T-helper 2 cell treated with Interferon-gamma antibody and Interleukin-4, amounts not matched to agents 100 ng/mL and 5 ng/mL, for 36 hours (primary cell): ENCODE measurements at regions not wholly inside any gene's neighbourhood (a gene's known extent, or its start where the extent isn't known, plus 50 kb on each side); places are given as distances from the start of the nearest gene placed in this dataset.

Experiments used
- intact Hi-C: fragments of 100-400 bp; cut with micrococcal nuclease; formaldehyde crosslinking; loops from one replicate; pipeline ENCODE4 v1.15.1; 2023

DNA sequence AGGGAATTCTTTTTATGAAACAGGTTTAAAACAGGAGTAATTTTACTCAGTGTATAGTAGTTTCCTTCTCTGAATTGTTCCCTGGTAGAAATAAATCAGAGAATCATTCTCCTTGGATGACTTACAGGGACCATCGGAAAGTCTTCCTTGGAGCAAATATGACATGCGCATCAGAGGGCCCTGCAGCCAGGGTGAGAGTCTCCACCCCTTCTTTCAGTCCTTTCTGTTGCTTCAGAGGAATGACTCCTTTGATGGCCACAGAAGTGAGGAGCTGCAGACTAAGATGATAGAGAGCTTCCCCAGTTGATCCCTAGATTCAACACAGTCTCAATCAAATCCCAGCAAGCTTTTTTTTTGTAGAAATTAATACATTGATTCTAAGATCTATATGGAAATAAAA is 294.8 kb upstream of the UMPS start:
- intact Hi-C loops, result no loop called here

DNA sequence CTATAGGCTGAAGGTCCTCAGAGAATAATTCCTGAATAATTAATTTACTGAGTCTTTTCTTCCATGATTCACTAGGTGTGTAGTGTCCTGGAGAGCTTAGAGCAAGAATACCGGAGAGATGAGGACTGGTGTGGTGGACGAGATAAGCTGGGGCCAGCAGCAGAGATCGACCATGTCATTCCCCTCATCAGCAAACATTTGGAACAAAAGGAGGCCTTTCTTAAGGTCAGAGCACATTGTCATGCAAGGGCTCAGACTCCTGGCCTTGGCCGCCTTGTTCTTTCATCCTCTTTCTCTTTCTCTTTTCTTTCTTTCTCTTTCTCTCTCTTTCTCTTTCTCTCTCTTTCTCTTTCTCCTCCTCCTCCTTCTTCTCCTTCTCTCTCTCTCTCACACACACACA is 291.4 kb upstream of the UMPS start:
- intact Hi-C loops, result no loop called here

DNA sequence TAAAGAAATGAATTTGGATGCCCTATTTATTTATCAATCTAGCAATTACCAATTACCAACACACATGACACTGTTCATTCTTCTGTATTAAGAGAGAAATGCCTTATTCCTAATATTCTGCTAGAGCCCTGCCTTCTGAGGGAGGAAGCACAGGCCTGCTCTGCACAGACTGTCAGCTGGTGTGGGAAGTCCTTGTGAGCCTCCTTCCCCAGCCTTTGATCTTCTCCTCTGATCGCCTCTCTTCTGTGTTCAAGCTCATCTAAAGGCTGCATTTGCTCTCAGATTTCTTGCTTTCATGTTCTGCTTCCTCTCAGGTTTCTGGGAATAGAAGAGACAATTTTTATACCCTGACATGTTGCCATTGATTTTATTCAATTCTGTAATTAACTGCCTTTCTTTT is 290.6 kb upstream of the UMPS start:
- intact Hi-C loops, result no loop called here

DNA sequence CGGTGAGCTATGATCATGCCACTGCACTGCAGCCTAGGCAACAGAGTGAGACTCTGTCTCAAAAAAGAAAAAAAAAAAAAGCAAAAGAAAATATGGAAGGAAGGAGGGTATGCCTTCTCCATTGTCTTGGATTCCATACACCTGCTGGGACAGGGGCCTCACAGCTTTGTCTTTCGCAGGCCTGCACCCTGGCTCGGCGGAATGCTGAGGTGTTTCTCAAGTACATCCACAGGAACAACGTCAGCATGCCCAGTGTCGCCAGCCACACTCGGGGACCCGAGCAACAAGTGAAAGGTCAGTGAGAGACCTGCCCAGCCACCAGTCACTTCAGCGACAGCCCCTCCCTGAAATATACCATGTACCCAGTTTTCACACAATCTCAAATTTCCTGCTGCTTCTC is 288.5 kb upstream of the UMPS start:
- intact Hi-C loops, result no loop called here

DNA sequence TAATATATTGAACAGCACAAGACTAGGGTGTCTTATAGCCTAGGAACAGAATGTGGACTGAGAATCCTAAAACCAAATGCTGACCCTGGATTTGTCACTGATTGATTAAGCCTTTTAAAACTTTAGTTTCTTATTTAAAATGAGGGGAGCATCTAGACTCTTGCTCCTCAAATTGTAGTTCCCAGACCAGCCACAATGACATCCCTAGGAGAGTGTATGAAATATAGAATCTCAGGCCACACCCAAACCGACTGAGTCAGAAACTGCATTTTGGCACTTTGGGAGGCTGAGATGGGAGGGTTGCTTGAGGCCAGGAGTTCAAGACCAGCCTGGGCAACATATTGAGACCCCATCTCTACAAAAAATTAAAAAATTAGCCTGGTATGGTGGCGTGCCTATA is 287.8 kb upstream of the UMPS start:
- intact Hi-C loops, result no loop called here

DNA sequence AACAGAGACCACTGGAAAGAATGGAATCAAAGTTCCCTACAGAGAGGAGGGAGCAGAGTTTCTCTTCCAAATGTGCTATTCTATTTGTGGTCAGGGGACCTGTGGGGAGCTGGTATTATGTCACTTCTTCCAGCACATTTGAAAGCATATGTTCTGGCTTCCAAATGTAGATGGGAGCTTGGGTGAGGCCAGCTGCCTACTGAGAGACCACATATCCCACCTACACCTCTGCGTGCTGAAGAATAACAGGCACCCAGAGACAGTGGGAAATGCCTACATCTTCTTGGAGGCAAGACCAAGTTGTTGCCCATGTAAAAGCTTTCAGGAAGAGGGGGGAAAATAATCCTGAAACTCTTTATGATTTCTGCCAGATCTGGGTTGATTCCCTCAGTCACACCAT is 286.8 kb upstream of the UMPS start:
- intact Hi-C loops, result no loop called here

DNA sequence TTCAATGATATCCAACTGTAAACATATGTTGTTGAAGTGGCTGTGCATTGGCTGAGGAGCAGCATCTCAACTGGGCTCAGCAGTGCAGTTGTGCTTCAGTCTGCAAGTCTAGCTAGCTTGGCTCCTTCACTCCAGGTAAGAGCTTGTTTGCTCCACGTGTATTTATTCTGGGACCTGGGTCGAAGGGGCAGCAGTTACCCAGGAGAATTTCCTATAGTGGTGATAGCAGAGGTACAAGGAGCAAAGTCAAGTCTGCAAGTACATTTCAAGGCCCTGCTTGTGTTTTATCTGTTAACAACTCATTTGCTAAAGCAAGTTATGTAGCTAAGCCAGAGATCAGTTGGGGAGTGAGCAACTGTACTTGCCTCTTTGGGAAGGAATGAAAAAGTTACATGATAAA is 286.2 kb upstream of the UMPS start:
- intact Hi-C loops, result no loop called here

DNA sequence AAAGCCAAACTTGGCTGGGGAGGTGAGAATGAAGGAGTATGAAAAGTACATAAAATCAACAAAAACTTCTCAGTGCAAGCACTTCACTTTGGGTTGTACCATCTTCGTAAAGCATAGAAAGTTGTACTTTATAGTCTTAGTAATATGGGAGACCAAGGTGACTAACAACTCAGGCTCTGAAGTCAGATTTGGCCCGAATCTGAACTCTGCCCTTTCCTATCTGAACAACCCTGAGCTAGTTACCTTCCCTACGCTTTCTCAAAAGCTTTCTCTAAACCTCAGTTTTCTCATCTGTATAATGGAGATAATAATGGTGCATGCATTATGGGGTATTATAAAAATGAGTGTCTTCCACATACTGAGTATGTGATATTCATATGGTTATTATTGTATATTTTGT is 285.4 kb upstream of the UMPS start:
- intact Hi-C loops, result no loop called here

DNA sequence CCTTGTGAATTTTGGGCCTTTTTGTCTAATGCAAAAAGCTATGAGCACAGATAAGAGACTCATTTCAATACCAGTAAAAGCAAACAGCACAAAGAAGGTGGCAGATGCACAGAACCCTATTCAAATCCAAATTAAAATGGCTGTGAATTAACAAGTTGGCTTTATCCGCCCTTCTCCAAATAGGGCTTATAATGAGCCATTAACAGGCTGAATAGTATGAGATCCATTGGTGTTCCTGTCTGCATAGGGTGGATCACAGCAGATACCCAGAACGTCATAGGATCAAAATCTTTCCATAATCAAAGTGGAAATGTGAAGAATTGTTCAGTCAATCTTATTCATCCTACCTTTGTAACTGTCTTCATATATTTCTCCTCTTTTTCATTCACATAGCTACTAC is 282.4 kb upstream of the UMPS start:
- intact Hi-C loops, result no loop called here

DNA sequence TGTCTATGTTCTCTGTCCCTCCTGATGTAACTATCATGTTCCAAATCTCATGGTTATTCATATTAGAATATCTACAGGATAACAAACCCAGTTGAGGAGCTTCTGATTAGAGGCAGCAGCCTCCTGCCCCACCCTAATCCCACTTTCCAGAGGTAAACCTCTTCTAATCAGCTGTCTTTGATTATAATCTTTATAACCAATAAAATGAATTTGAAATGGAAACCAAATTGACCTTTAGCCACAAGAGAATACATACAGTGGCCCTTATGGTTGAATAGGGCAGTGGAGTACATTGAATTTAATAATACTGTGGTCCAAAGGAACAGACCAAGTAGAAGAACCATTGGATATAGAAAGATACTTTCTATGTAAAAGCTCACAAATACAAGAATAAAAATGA is 281.3 kb upstream of the UMPS start:
- intact Hi-C loops, result no loop called here

DNA sequence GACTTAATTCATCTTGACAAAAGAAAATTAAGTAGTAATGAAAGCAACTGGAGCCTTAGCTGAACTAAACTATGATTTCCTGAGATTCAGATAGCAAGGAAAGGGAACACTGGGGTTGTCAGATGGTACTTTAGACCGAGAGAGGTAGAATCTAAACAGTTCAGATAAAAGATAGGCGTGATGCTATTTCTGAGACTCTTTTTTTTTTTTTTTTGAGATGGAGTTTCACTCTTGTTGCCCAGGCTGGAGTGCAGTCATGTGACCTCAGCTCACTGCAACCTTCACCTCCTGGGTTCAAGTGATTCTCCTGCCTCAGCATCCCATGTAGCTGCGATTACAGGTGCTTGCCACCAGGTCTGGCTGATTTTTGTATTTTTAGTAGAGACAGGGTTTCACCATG is 279.9 kb upstream of the UMPS start:
- intact Hi-C loops, result no loop called here

DNA sequence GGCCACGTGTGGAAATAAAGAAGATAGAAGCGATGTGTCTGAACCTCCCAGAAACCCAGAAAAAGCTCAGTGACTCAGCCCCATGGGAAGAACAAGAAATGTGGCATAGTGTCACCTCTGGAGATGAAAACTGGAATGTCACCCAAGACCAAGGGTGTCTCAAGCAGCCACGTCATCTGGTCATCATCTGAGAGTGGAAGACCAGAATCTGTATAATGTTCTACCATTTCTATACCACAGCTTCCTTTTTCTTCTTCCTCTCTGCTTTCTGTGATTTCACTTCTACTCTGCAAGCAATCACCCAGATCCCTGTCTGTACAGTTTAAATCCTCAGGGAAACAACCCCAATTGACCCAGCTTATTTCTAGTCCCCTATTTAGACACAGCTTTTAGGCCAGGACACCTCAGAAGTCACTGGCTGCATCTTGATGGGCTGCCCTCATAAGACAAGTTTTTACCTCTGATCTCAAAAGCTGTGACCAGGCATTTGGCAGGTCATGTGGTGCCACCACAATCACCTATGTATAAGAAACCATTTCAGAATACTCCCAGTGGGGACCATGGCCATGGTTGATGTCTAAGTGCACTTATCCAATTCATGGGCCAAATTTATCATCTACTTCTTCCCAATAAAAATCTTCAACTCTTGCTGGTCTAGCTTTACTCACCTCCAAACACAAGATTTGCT is 278.5 kb upstream of the UMPS start:
- intact Hi-C loops, result no loop called here

DNA sequence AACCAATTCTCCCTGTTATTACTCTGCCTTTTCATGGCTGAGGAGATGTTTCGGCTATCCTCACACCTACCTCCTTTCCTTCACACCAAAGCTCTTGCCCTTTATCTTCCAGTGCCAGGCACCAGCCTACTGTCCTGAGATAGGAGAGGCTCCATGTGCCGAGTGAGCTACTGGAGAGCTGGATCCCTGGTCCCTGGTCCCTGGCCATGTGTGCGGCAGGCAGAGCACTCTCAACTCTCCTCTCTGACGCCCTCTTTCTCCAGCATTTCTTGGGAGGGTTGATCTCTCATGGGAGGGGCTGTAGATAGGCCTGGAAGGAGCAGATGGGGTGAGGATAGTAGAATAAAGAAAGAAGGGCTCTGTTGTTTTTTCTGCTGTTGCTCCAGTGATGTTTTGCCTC is 277.1 kb upstream of the UMPS start:
- intact Hi-C loops, result no loop called here

DNA sequence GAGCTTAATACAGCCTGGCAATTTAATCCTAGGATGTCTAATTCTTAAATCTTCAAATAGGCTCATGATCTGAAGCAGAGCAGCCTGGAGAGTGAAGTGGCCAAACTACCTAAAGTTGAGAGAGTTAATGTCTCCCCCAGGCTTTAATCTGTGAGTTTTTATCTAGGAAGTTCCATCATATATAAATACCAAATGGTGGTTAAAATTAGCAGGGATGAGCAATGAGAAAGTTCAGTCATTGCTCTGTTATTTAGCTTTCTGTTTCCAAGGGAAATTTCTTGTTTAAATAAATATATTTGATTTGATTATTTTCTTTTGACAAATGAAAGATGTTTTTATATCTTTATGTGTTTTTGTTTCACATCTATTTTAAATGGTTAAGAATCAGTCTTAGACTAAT is 274.4 kb upstream of the UMPS start:
- intact Hi-C loops, result no loop called here

DNA sequence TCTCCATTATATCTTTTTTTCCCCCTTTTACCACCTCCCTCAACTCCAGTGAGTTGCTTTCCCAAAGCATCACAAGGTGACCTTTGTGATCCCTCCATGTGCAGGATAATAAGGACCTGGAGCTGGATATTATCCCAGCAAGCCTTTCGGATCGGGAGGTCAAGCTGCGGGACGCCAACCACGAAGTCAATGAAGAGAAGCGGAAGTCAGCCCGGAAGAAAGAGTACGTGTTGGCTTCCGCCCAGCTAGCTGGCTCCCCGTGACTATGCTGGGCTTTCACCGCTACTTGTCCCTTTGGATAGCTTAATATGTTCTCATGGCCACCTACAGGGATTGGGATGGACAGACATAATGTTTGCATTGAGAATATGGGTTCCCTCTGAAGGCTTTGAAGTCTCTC is 273.7 kb upstream of the UMPS start:
- intact Hi-C loops, result no loop called here

DNA sequence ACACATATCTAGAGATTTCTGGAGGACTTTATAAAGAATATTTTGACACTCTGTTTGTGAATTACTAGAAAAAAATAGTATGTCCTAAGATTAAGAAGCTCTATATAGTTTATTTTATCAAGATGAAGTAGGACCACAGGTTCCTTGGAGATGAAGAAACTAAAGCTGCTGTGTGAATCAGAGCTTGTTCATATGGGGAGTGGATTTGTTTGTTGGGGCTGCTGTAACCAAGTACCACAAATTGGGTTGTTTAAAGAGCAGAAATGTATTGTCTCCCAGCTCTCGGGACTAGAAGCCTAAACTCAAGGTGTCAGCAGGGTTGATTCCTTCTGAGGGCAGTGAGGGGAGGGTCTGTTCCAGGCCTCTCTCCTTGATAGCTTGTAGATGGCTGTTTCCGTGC is 270.6 kb upstream of the UMPS start:
- intact Hi-C loops, result no loop called here

DNA sequence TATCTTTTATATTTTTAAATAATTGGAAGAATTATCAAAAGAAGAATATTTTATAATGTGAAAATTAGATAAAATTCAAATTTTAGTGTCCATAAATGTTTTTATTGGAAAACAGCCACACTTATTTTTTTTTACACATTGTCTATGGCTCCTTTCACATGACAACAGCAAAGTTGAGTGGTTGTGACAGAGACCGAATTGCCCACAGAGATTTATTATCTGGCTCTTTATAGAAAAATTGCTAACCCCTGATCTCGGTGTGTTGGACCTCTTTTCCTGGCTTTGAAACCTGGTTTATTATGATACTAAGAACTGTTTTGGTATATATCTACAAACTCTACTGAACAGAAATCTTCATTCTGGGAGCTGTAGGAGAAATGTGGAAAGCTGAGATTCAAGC is 269.1 kb upstream of the UMPS start:
- intact Hi-C loops, result no loop called here

DNA sequence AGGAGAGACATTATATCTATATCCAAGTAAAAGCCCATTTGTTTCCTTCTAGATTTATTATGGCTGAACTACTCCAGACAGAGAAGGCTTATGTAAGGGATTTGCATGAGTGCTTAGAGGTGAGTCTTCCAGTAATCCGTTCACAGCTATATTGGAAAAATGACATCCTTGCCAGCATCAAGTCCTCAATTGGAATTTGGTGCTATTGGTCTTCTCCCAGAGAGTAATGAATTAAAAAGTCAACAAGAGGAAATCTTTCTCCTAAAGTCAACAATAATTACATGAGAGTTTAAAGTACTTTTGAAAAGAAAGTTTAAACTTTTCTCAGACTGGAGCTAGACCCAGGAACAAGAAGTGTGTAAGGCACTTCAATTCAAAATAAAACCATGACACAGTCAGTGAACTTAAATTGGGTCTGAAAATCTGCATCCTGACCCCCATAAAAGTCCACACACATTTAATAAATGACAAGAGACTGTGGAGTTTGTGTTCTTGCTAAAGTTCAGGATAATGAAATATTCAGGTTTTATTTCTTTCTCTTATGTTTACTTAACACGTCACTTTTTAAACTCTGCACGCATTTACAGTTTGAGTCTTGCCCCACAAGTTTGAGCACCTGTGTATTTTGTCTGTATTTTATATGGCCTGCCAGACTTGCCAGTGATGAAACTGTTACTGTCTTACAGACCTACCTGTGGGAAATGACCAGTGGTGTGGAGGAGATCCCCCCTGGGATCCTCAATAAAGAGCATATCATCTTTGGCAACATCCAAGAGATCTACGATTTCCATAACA is 268.2 kb upstream of the UMPS start:
- intact Hi-C loops, result no loop called here

DNA sequence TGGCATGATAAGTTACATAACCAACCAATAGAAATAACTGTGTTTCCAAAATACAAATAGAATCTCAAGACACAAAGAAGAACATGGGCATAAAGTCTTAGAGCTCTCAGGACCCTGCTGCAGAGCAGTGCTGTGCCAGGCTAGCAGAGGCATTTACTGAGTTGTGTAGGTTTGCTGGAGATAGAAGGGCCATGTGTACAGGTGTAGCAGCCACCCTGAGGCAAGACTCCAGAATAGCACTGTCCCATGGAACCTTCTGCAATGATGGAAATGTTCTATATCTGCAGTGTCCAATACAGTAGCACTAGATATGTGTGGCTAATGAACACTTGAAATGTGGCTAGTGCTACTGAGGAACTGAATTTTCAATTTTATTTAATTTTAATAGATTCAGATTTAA is 267.0 kb upstream of the UMPS start:
- intact Hi-C loops, result no loop called here

DNA sequence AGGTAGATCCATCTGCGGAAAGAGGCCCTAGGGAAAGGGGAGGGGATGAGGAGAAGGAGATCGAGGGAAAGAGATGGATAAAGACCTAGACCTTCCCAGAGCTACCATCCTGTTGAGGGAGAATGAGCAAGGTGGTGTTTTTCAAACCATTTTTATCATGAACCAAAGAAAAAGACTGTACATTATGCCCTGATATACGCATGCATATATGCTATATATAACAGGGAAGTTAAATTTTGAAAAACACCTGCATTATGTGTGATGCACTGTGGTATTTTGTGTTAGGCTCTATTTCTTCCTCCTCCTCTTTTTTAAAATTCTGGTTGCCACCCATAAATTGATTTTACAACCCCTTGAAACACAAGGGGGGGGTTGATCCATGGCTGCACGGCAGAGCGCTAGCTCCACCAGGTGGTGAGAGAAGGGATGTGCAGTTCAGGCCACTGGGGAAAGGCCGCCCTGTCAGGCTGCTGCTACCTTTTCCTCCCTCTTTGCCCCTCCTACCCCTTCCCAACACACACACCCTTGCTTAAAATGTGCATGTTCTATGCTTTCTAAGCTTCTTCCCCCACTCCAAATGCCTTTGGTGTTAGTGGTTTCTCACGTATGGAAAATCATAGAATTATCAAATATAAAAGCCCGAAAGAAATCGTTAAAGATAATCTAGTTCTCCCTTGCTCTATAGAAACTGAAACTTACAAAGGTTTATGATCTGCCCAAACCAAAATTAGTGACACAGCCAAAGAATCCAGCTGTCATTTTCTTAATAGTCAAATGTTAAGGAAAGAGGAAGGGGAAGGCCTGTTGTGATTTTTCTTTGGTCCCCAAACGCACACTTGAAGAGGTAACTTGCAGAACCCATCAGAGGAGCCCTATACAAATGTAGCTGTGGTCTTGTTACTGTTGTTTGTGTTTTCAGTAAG is 262.0 kb upstream of the UMPS start:
- intact Hi-C loops, result loop anchor here (1.0 kb wide), 1 partner anchor 117 kb away; no protein-coding TSS in a partner anchor

DNA sequence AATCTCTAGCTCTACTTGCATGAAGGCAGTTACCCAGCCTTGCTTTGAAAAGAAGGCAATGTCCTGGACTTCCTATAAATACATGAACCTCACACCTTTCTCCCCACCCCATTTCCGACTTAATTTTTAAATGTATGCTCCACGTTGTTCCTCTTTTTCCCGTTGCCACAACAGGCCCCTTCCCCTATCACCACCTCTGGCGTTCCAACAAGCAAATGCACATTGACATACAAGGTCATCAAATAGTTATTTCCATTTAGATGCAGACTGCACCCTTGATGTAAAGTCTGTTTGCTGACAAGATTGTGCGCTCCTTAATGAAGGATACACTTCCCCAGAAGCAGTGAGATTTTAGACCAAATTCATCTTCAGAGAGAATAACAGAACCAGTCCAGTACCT is 260.7 kb upstream of the UMPS start:
- intact Hi-C loops, result no loop called here

DNA sequence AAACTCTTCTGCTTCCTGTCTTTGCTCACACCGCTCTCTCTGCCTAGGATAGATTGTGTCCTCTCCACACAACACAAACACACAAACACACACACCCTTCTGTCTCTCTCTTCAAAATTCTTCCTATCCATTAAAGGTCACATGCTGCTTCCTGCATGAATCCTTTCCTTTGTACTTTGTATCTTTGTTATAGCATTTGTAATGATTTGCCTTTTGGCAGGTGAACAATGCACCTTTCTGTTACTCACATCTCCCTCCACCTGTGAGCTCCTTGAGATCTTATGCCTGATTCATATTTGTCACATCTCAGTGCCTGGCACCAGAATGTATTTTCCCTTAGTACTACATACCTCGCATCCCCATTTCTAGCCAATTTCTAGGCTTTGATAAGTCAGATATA is 251.4 kb upstream of the UMPS start:
- intact Hi-C loops, result no loop called here
